ENCODE measurements at regions not wholly inside any gene's neighbourhood (a gene's known extent, or its start where the extent isn't known, plus 50 kb on each side); places are given as distances from the start of the nearest gene placed in this dataset.
"Not testable (repeated sequence)": the region's sequence is repeated elsewhere in the genome, so short reads cannot be mapped to it uniquely, and the experiment has no call there.

- intact Hi-C loops (cut with DNase I; ENCODE audit: low total_unique reads): no loop called here
- WGBS, 2 donors: 84% methylated on average over 4 of the region's 4 CpGs
- no peaks in the 10 kb centered on the region for H3K4me1 ChIP-seq
- H3K9me3 ChIP-seq: no peaks in the 10 kb centered on the region
- DNase-seq: no peak
- H3K36me3 ChIP-seq (ENCODE audit: low read depth, missing control alignments): no peaks in the 10 kb centered on the region
- TF ChIP-seq CTCF (IDR thresholded peaks at IDR 0.05) (no peak), POLR2A (IDR thresholded peaks at IDR 0.05) (no peak)
- no peak overlapping the region for H3K4me3 ChIP-seq
- H3K27ac ChIP-seq: no peak overlapping the region
- no peaks in the 10 kb centered on the region for H3K27me3 ChIP-seq
These were observed 266.7 kb upstream of the AMIGO2 start for GRCh38 chr12:47346251-47347019.

DNA sequence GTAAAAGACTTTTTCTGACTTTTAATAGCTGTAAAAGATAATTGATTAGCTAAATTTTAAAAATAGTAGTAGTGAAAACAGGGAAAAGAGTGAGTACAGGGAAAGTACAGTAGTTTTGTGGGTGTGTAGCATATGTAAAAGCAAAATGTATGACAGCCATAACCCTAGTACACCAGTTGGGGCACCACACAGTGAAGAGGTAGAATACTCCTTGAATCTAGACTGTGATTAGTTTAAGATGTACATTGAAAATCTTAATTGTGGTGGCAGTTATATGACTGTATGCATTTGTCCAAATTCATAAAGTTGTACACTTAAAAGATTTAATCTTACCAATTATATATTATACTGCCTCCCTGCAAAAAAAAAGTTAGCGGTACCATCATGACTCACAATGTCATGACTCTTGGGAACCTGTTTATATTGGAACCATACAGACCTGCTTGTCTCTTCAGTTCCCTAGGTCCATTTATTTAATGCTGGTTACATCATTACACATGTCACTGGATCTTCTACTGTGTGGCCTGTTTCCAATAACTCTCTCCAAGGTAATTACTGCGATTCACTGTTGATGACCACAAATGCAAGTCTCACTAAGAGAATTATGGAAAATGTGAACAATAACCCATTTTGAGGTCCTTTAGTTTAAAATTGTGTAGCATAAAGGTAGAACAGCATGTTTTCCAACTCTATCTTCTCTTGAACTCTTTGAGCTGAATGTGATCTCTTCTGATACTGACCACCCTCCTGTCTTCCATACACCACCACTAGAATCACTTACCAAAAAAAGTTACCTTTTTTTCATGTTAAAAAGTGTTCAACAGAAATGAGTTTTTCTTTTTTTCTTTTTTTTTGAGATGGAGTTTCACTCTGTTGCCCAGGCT is 264.2 kb upstream of the AMIGO2 start:
- H3K4me1 ChIP-seq: no peaks in the 10 kb centered on the region
- H3K4me3 ChIP-seq: no peak overlapping the region
- H3K27ac ChIP-seq: no peak overlapping the region
- no peaks in the 10 kb centered on the region for H3K36me3 ChIP-seq (ENCODE audit: low read depth, missing control alignments)
- no peak for DNase-seq
- 86 to 89% methylated on average over 2 of the region's 2 CpGs for WGBS, 2 donors
- intact Hi-C loops (cut with DNase I; ENCODE audit: low total_unique reads): no loop called here
- no peaks in the 10 kb centered on the region for H3K9me3 ChIP-seq
- TF ChIP-seq CTCF (IDR thresholded peaks at IDR 0.05) (no peak), POLR2A (IDR thresholded peaks at IDR 0.05) (no peak)
- no peaks in the 10 kb centered on the region for H3K27me3 ChIP-seq

- no peak overlapping the region for H3K4me3 ChIP-seq
- H3K27ac ChIP-seq: no peak overlapping the region
- WGBS, 2 donors: 68 to 82% methylated on average over 7 of the region's 7 CpGs
- TF ChIP-seq CTCF (IDR thresholded peaks at IDR 0.05) (no peak), POLR2A (IDR thresholded peaks at IDR 0.05) (no peak)
- H3K9me3 ChIP-seq: no peaks in the 10 kb centered on the region
- no peaks in the 10 kb centered on the region for H3K36me3 ChIP-seq (ENCODE audit: low read depth, missing control alignments)
- H3K27me3 ChIP-seq: no peaks in the 10 kb centered on the region
- intact Hi-C loops (cut with DNase I; ENCODE audit: low total_unique reads): no loop called here
- no peaks in the 10 kb centered on the region for H3K4me1 ChIP-seq
- DNase-seq: no peak
These were observed 260.8 kb upstream of the AMIGO2 start for GRCh38 chr12:47340411-47341015.

- intact Hi-C loops (cut with DNase I; ENCODE audit: low total_unique reads): no loop called here
- DNase-seq: no peak
- H3K9me3 ChIP-seq: no peaks in the 10 kb centered on the region
- H3K27me3 ChIP-seq: no peaks in the 10 kb centered on the region
- H3K4me1 ChIP-seq: no peaks in the 10 kb centered on the region
- TF ChIP-seq POLR2A (IDR thresholded peaks at IDR 0.05) (no peak), CTCF (IDR thresholded peaks at IDR 0.05) (no peak)
- no peak overlapping the region for H3K27ac ChIP-seq
- no peak overlapping the region for H3K4me3 ChIP-seq
- H3K36me3 ChIP-seq (ENCODE audit: low read depth, missing control alignments): no peaks in the 10 kb centered on the region
These were observed 257.8 kb upstream of the AMIGO2 start for GRCh38 chr12:47337581-47337980.

DNA sequence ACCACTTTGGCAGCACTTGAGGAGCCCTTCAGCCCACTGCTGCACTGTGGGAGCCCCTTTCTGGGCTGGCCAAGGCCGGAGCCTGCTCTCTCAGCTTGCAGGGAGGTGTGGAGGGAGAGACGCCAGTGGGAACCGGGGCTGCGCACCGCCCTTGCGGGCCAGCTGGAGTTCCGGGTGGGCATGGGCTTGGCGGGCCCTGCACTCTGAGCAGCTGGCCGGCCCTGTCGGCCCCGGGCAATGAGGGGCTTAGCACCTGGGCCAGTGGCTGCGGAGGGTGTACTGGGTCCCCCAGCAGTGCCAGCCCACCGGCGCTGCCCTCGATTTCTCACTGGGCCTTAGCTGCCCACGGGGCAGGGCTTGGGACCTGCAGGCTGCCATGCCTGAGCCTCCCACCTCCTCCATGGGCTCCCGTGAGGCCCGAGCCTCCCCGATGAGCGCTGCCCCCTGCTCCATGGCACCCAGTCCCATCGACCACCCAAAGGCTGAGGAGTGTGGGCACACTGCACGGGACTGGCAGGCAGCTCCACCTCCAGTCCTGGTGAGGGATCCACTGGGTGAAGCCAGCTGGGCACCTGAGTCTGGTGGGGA is 253.6 kb upstream of the AMIGO2 start:
- H3K36me3 ChIP-seq (ENCODE audit: low read depth, missing control alignments); H3K4me3 ChIP-seq; H3K27me3 ChIP-seq; DNase-seq; H3K27ac ChIP-seq; H3K4me1 ChIP-seq; H3K9me3 ChIP-seq; intact Hi-C loops (cut with DNase I; ENCODE audit: low total_unique reads): not testable (repeated sequence)
- WGBS, 2 donors: 69 to 82% methylated on average over 10 to 22 of the region's 22 CpGs
